ENCODE measurements at regions not wholly inside any gene's neighbourhood (a gene's known extent, or its start where the extent isn't known, plus 50 kb on each side); places are given as distances from the start of the nearest gene placed in this dataset.

GRCh38 chr2:727071-727470, 49.9 kb upstream of the TMEM18 start:
- no peak overlapping the region for H3T11ph ChIP-seq (ENCODE audit: low read length)
- no peak overlapping the region for H2BK120ac ChIP-seq (ENCODE audit: low read depth, low read length, poor library complexity, severe bottlenecking)
- H3K36me3 Mint-ChIP-seq (ENCODE audit: insufficient read depth in 1 of 3, low read depth in 3 of 3): no peaks in the 10 kb centered on the region; a peak in 1 of 7 replicates
- H3K4me1 ChIP-seq (ENCODE audit: insufficient read depth, low read length): peaks cover 12% of the 10 kb centered on the region; the same call in 1 of the 2 replicates
- no peak overlapping the region for H3K4me2 ChIP-seq (ENCODE audit: insufficient read depth, insufficient read length, low read length)
- no peak overlapping the region for H2BK5ac ChIP-seq (ENCODE audit: insufficient read length, low read length)
- no peak overlapping the region for H3K18ac ChIP-seq (ENCODE audit: insufficient read length, low read depth, low read length)
- no peak overlapping the region for H3K4ac ChIP-seq (ENCODE audit: low read depth, low read length)
- H2BK12ac ChIP-seq (ENCODE audit: insufficient read length, low read depth, low read length): no peak overlapping the region
- no peaks in the 10 kb centered on the region for H4K20me1 ChIP-seq (ENCODE audit: control insufficient read depth, insufficient read depth, insufficient read length)
- no peak overlapping the region for H4K91ac ChIP-seq (ENCODE audit: insufficient read length, low read depth, low read length)
- H3K27ac ChIP-seq (ENCODE audit: insufficient read length, low read depth, low read length): no peak overlapping the region
- H3K27ac Mint-ChIP-seq: no peak overlapping the region
- H3K56ac ChIP-seq (ENCODE audit: insufficient read length, low read depth, low read length): no peak overlapping the region
- no peak overlapping the region for H3K14ac ChIP-seq (ENCODE audit: insufficient read depth, low read length)
- peaks cover 63 to 72% of the 10 kb centered on the region in 2 experiments for H3K4me1 Mint-ChIP-seq
- H3K79me1 ChIP-seq (ENCODE audit: insufficient read depth, low read depth, low read length, poor library complexity, severe bottlenecking): no peaks in the 10 kb centered on the region
- H2AK5ac ChIP-seq (ENCODE audit: insufficient read length, low read length): no peak overlapping the region
- H2BK15ac ChIP-seq (ENCODE audit: low read depth, low read length): no peak overlapping the region
- no peak overlapping the region for H3K4me3 Mint-ChIP-seq
- no peak overlapping the region for H2BK20ac ChIP-seq (ENCODE audit: low read depth, low read length, poor library complexity, severe bottlenecking)
- no peak for TF ChIP-seq CTCF (conservative IDR thresholded peaks at IDR 0.05)
- no peaks in the 10 kb centered on the region for H3K9me3 ChIP-seq (ENCODE audit: control insufficient read depth, low read depth, low read length)
- no peak overlapping the region for H3K9ac ChIP-seq (ENCODE audit: extremely low read depth, insufficient read length, low read length)
- no peaks in the 10 kb centered on the region for H3K27me3 Mint-ChIP-seq (ENCODE audit: low read depth)
- H3K79me2 ChIP-seq (ENCODE audit: insufficient read depth, low read length): no peaks in the 10 kb centered on the region
- no peak for DNase-seq
- H3K27me3 ChIP-seq (ENCODE audit: insufficient read depth, low read length): no peaks in the 10 kb centered on the region
- WGBS (ENCODE audit: extremely low coverage, insufficient read length, low lambda C conversion rate): no CpG with 5 or more reads among the region's 6 CpGs
- no peaks in the 10 kb centered on the region for H3K23me2 ChIP-seq (ENCODE audit: insufficient read length, low read depth, low read length, poor library complexity, severe bottlenecking)
- H3K23ac ChIP-seq (ENCODE audit: insufficient read length, low read depth, low read length): no peak overlapping the region
- no peak overlapping the region for H4K5ac ChIP-seq (ENCODE audit: insufficient read length, low read depth, low read length)
- no peaks in the 10 kb centered on the region; a peak in 1 of 5 replicates for H3K9me3 Mint-ChIP-seq
- H2AFZ ChIP-seq (ENCODE audit: low read length): no peak overlapping the region
- H4K8ac ChIP-seq (replicated peaks; ENCODE audit: insufficient read length, low read depth, low read length): no peak overlapping the region

Data from H9 (cell line).